ENCODE measurements at regions not wholly inside any gene's neighbourhood (a gene's known extent, or its start where the extent isn't known, plus 50 kb on each side); places are given as distances from the start of the nearest gene placed in this dataset.

GRCh38 chr4:85142451-85142850, 176.0 kb upstream of the WDFY3 start:
- ChIA-PET POLR2A (no interaction called here), CTCF (interaction anchor here (1.8 kb wide), 1 partner anchor 605 kb away, joined by 5 read pairs; no protein-coding TSS in a partner anchor)
- Histone ChIP-seq H3K36me3 (ENCODE audit: control insufficient read depth, insufficient read depth, low read length) (no peaks in the 10 kb centered on the region), H3K27me3 (ENCODE audit: control insufficient read depth, insufficient read depth, low read length) (no peaks in the 10 kb centered on the region), H3K4me3 (ENCODE audit: low read depth, low read length) (no peak overlapping the region)
- no peak for DNase-seq (ENCODE audit: low read depth)
- TF ChIP-seq CTCF (IDR thresholded peaks at IDR 0.05; ENCODE audit: insufficient read depth, low read depth, low read length) = no peak

- Histone ChIP-seq H3K36me3 (ENCODE audit: control insufficient read depth, insufficient read depth, low read length) (no peaks in the 10 kb centered on the region), H3K4me3 (ENCODE audit: low read depth, low read length) (no peak overlapping the region), H3K27me3 (ENCODE audit: control insufficient read depth, insufficient read depth, low read length) (no peaks in the 10 kb centered on the region)
- TF ChIP-seq CTCF (IDR thresholded peaks at IDR 0.05; ENCODE audit: insufficient read depth, low read depth, low read length) = peak; percentile 63
- DNase-seq (ENCODE audit: low read depth) = no peak
- ChIA-PET POLR2A (no interaction called here), CTCF (interaction anchor here (0.6 to 3.4 kb wide), 13 partner anchors 12 to 1065 kb away, joined by 3 to 14 read pairs (median 4); no protein-coding TSS in a partner anchor)
Measured at GRCh38 chr4:85147481-85148076, 181.1 kb upstream of the WDFY3 start.

- CTCF ChIA-PET = interaction anchor here (0.6 to 3.4 kb wide), 4 partner anchors 598 to 1287 kb away, joined by 3 to 14 read pairs (median 7); no protein-coding TSS in a partner anchor
- Histone ChIP-seq H3K4me3 (ENCODE audit: low read depth, low read length) (no peak overlapping the region), H3K36me3 (ENCODE audit: control insufficient read depth, insufficient read depth, low read length) (no peaks in the 10 kb centered on the region), H3K27me3 (ENCODE audit: control insufficient read depth, insufficient read depth, low read length) (no peaks in the 10 kb centered on the region; the same call in 1 of the 2 replicates)
- no peak for DNase-seq (ENCODE audit: low read depth)
- TF ChIP-seq CTCF (IDR thresholded peaks at IDR 0.05; ENCODE audit: insufficient read depth, low read depth, low read length) = no peak
- POLR2A ChIA-PET = no interaction called here
Measured at GRCh38 chr4:85149676-85150075, 183.2 kb upstream of the WDFY3 start.

GRCh38 chr4:85151371-85151770, 184.9 kb upstream of the WDFY3 start:
- DNase-seq (ENCODE audit: low read depth) = no peak
- ChIA-PET POLR2A (no interaction called here), CTCF (interaction anchor here (2.7 kb wide), 1 partner anchor 596 kb away, joined by 8 read pairs; no protein-coding TSS in a partner anchor)
- H3K27me3 ChIP-seq (ENCODE audit: control insufficient read depth, insufficient read depth, low read length) = no peaks in the 10 kb centered on the region; the same call in 1 of the 2 replicates
- TF ChIP-seq CTCF (IDR thresholded peaks at IDR 0.05; ENCODE audit: insufficient read depth, low read depth, low read length) = no peak
- H3K36me3 ChIP-seq (ENCODE audit: control insufficient read depth, insufficient read depth, low read length) = no peaks in the 10 kb centered on the region
- H3K4me3 ChIP-seq (ENCODE audit: low read depth, low read length) = no peak overlapping the region

GRCh38 chr4:85151786-85152185, 185.3 kb upstream of the WDFY3 start:
- no peaks in the 10 kb centered on the region for H3K36me3 ChIP-seq (ENCODE audit: control insufficient read depth, insufficient read depth, low read length)
- ChIA-PET CTCF (interaction anchor here (2.0 to 2.7 kb wide), 2 partner anchors 596 kb away, joined by 6 to 8 read pairs; no protein-coding TSS in a partner anchor), POLR2A (no interaction called here)
- H3K4me3 ChIP-seq (ENCODE audit: low read depth, low read length) = no peak overlapping the region
- DNase-seq (ENCODE audit: low read depth) = no peak
- H3K27me3 ChIP-seq (ENCODE audit: control insufficient read depth, insufficient read depth, low read length) = no peaks in the 10 kb centered on the region; the same call in 1 of the 2 replicates
- no peak for TF ChIP-seq CTCF (IDR thresholded peaks at IDR 0.05; ENCODE audit: insufficient read depth, low read depth, low read length)
